ENCODE measurements at regions not wholly inside any gene's neighbourhood (a gene's known extent, or its start where the extent isn't known, plus 50 kb on each side); places are given as distances from the start of the nearest gene placed in this dataset.

DNA sequence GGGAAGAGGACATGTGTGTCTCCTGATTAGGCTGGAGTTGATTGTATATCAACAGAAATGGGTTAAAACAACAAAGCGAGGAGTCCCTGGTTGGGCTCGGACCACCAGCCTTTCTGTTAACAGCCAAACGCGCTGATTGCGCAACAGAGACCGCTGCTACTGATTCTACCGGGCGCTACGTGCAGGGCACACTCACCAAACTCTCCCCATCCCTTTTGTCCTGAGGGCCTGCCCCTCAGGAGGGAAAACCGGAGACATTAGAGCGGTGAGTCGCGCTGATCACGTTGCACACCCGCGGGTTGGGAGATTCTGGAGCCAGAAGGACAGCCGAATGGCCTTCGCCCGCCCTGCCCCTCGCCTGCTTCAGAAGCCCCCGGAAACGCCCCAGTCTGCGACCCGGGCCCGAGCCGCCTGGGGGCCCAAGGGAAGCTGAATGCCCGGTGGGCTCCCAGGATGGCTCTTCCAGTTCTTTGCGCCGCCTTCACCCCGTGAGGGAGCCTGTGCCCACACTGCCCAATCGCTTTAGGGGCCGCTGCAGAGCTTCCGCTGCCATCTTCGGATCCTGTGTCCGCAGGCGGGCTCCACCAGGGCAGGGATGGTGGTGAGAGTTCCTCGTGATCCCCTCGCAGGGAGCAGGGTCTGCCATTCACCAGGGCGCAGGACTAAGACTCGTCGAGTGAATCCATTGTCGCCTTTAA lies 165.4 kb upstream of the NBPF11 start:
- TF ChIP-seq POLR2A (IDR thresholded peaks at IDR 0.05) (no peak), POLR2AphosphoS5 (IDR thresholded peaks at IDR 0.05) (no peak)

Data from transverse colon (tissue), 3 donors.